ENCODE measurements at regions not wholly inside any gene's neighbourhood (a gene's known extent, or its start where the extent isn't known, plus 50 kb on each side); places are given as distances from the start of the nearest gene placed in this dataset.

GRCh38 chr18:25455646-25456045, 103.7 kb upstream of the ZNF521 start:
- TF ChIP-seq, protein P1, sequence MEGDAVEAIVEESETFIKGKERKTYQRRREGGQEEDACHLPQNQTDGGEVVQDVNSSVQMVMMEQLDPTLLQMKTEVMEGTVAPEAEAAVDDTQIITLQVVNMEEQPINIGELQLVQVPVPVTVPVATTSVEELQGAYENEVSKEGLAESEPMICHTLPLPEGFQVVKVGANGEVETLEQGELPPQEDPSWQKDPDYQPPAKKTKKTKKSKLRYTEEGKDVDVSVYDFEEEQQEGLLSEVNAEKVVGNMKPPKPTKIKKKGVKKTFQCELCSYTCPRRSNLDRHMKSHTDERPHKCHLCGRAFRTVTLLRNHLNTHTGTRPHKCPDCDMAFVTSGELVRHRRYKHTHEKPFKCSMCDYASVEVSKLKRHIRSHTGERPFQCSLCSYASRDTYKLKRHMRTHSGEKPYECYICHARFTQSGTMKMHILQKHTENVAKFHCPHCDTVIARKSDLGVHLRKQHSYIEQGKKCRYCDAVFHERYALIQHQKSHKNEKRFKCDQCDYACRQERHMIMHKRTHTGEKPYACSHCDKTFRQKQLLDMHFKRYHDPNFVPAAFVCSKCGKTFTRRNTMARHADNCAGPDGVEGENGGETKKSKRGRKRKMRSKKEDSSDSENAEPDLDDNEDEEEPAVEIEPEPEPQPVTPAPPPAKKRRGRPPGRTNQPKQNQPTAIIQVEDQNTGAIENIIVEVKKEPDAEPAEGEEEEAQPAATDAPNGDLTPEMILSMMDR (conservative IDR thresholded peaks at IDR 0.05; ENCODE audit: low read depth, low read length) = no peak
- no peak for TF ChIP-seq EZH2 (IDR thresholded peaks at IDR 0.05; ENCODE audit: low read length, unreplicated experiment)
- no peak for TF ChIP-seq EZH2phosphoT487 (IDR thresholded peaks at IDR 0.05; ENCODE audit: borderline replicate concordance, low read length)
